Activated CD4-positive, alpha-beta memory T cell treated with anti-CD3 and anti-CD28 coated beads, Interleukin-2, amount 10 ng/mL, durations not matched to agents 7 days and 5 days (primary cell): ENCODE measurements at regions not wholly inside any gene's neighbourhood (a gene's known extent, or its start where the extent isn't known, plus 50 kb on each side); places are given as distances from the start of the nearest gene placed in this dataset.

Experiments used
- CTCF ChIA-PET: fragments of 350-600 bp; sonication (Branson Sonifier 250); formaldehyde crosslinking; loops from one replicate; lab custom pipeline; 2021; ENCODE audit warnings: antibody characterized with exemption, inconsistent platforms; lab: Charles Lee
- POLR2A ChIA-PET: fragments of 350-600 bp; sonication (Branson Sonifier 250); formaldehyde crosslinking; loops from one replicate; lab custom pipeline; 2021; ENCODE audit warnings: antibody characterized with exemption; lab: Charles Lee
- DNase-seq: peaks from one replicate; pipeline ENCODE4 v3.0.0-alpha.2; 2020
- H3K27ac Mint-ChIP-seq: one replicate; pipeline ENCODE4 v1.8.0; 2021; ENCODE audit warnings: mild to moderate bottlenecking, mixed read lengths
- H3K27me3 Mint-ChIP-seq: one replicate; pipeline ENCODE4 v1.8.0; 2021; ENCODE audit warnings: mixed read lengths
- H3K36me3 Mint-ChIP-seq: one replicate; pipeline ENCODE4 v1.8.0; 2021; ENCODE audit warnings: low read depth, mixed read lengths
- H3K4me1 Mint-ChIP-seq: one replicate; pipeline ENCODE4 v1.8.0; 2021; ENCODE audit warnings: mixed read lengths
- H3K4me3 Mint-ChIP-seq: one replicate; pipeline ENCODE4 v1.8.0; 2021; ENCODE audit warnings: mild to moderate bottlenecking, mixed read lengths
- H3K9me3 Mint-ChIP-seq: one replicate; pipeline ENCODE4 v1.8.0; 2021; ENCODE audit warnings: mixed read lengths

DNA sequence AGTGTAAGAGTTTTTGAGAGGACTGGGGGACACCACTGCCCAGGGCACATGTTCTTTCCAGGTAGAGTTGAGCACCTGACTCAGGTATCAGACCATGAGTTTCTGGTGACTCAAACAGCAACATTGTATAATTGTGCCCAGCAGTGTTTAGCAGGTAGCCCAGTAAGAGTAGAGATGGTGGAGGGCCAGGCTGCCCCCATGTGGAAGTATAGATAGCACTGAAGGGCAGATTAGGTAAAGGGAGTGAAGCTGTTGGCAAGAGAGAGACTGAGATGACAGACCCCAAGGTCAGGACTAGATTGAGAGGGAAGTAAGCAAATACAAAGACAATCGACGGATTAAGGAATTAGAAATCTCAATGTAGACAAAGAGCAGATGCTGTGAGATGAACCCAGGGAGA lies 74.6 kb downstream of the TRIM42 start:
- H3K4me1 Mint-ChIP-seq = peaks cover 2% of the 10 kb centered on the region
- H3K27me3 Mint-ChIP-seq = no peaks in the 10 kb centered on the region
- H3K36me3 Mint-ChIP-seq = no peaks in the 10 kb centered on the region
- H3K9me3 Mint-ChIP-seq = no peaks in the 10 kb centered on the region
- H3K4me3 Mint-ChIP-seq = no peak overlapping the region
- CTCF ChIA-PET = no interaction called here
- POLR2A ChIA-PET = no interaction called here
- DNase-seq = no peak
- H3K27ac Mint-ChIP-seq = no peak overlapping the region

DNA sequence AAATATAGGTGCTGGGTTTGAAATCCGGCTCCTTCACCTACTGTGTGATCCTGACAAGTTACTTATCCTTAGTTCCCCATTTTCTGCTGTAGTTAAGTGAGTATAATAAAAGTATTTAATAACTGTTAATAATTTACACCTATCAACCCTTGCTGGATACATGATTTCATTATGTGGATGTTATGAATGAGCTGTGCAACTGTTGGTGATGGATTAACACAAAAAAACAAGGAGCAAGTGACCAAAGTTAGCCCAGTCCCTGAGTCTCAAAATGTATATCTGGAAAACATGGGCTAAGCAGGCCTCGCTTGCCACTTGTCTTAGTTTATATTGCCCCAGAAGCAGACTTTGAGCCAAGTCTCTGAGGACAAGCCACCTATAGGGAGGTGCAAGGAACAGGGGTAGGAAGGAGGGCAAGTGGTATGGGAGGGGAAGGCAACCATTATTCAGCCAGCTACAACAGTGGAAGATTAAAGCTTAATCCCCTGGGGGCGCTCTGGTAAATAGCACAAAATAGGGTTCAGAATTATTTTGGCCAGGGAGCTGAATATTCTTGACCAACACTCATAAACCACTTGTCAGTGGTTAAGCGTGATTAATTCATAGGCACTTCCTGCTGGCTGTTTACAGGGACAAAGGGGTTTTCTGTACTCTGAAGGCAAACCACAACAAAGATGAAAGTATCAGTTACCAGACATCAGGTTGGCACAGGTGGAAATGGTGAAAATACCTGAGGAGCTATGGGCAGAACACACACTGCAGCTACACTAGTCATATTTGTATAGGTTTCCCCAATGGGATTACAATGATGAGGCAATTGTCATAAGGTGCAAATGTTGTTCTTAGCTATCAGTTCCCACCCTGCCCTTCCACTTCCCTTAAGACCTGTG lies 76.2 kb downstream of the TRIM42 start:
- no peak for DNase-seq
- Mint-ChIP-seq H3K4me3 (no peak overlapping the region), H3K4me1 (peaks cover 2% of the 10 kb centered on the region), H3K9me3 (no peaks in the 10 kb centered on the region), H3K27me3 (no peaks in the 10 kb centered on the region), H3K36me3 (no peaks in the 10 kb centered on the region), H3K27ac (no peak overlapping the region)
- ChIA-PET POLR2A (no interaction called here), CTCF (no interaction called here)

DNA sequence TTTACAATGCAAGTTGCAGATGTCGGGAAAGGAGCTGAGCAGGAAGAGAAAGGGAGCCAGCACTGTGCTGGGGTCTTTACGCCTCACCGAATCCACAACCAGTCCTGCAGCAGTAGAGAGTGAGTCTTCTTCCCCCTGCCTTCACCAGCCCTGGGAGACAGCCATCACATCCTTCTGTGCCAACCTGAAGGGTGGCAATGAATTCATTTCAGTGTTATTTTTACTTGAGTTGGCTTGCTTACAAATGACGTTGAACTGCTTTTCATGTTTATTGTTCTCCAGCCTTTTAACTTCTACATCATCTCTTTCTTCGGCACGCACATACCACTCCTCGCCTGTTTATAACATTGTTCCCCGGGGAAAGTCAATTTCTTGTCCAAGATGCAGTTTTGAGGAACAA lies 77.1 kb downstream of the TRIM42 start:
- Mint-ChIP-seq H3K27me3 (no peaks in the 10 kb centered on the region), H3K4me1 (peaks cover 2% of the 10 kb centered on the region), H3K27ac (no peak overlapping the region), H3K36me3 (no peaks in the 10 kb centered on the region), H3K4me3 (no peak overlapping the region), H3K9me3 (no peaks in the 10 kb centered on the region)
- CTCF ChIA-PET = no interaction called here
- DNase-seq = no peak
- POLR2A ChIA-PET = no interaction called here

DNA sequence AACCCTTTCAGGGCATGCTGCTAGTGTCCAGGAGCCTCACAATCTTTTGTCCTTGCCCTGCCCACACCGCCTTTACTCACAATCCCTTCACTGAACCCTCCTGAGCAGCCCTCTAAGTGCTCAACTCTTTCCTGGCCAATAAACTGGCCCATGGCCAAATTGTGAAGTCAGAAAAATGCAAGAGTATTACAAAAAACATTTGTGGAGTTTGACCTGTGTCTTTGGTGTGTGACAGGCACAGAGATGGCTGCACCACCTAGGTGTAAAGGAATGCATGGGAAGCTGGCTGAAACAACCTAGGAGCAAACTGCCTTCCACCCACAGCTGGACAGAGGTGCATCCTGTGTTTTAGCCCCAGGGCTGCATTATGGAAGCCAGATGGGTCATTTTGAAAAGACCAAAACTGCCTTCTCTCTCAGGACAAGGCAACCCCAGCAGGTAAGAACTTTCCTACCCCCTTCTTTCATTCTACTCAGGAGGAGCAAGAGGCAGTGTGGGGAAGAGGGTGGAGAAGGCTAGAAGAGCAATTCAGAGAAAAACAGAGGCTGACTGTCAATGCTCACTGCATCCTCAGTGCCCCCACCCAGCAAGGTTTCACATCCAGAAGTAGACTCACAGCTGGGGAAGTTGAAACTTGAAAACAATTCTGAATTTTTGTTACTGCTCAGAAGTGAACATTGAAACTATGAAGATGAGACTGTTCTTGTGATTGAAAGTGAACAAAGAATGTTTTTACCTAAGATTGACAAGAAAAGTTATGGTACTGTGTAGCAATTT lies 78.6 kb downstream of the TRIM42 start:
- Mint-ChIP-seq H3K36me3 (no peaks in the 10 kb centered on the region), H3K27ac (no peak overlapping the region), H3K27me3 (no peaks in the 10 kb centered on the region), H3K9me3 (no peaks in the 10 kb centered on the region), H3K4me3 (no peak overlapping the region), H3K4me1 (peaks cover 2% of the 10 kb centered on the region)
- CTCF ChIA-PET = no interaction called here
- POLR2A ChIA-PET = no interaction called here
- no peak for DNase-seq

DNA sequence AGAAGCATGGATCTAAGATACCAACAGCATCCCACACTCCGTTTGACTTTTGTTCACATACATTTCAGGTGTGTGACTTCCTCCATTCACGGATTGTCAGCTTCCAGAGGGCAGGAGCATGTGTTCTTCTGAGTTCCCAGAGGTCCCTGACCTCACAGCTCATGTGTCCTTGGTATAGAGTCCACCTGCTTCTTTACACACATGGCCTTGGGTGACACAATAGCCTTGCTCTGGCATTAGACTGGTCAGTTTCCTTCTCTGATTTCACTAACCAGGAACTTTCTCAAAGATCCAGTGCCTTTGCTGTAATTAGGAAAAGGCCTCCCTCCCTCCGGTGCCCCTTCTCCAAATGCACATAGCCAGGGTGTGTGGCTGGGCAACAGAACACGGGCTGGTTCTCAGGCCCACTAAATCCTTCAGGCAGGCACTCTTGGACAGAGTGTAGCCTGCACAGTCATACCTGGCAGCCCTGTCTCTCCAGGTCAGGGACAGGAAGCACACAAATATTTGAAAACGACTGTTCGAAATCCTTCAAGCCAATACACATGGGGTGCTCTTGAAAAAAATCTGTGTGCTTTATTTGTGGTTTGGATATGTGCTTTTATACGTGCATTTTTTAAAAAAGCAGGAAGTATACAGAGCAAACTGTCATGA lies 81.1 kb downstream of the TRIM42 start:
- no peaks in the 10 kb centered on the region for H3K27me3 Mint-ChIP-seq
- no peaks in the 10 kb centered on the region for H3K9me3 Mint-ChIP-seq
- no peaks in the 10 kb centered on the region for H3K36me3 Mint-ChIP-seq
- H3K27ac Mint-ChIP-seq = no peak overlapping the region
- ChIA-PET CTCF (no interaction called here), POLR2A (no interaction called here)
- H3K4me1 Mint-ChIP-seq = peaks cover 2% of the 10 kb centered on the region
- no peak for DNase-seq
- no peak overlapping the region for H3K4me3 Mint-ChIP-seq

DNA sequence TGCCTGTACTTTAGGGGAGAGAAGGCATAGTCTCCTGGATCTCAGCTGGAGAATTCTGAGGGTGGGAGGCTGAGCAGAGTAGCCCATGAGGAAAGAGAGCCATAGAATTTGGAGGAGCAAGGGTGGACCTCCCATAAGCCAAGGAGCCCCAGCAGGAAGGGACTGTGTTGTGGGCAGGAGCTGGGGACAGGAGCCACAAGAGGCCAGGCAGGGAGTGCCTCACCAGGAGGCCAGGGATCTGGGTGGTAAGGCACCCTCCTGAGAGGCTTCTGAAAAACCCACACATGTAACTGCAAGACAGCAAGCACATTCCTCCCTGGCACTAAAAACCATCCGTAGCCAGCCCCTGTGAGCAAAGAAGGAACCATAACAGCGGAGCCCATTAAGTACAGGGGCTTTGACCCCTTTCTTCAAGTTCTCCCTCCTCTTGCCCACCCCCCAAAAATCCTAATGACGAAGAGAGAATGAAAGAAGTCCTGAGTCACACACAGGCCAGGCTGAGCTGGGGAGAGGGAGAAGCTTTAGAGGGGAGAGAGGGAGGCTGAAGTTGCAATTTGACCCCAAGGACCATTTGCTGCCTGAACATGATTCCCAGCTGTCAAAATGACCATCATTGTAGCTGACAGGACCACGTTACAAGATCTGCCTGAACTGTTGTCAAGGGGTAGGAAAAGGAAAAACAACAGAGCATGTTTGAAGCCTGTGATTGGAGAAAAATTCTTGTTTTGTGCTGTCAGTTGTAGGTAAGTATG lies 82.6 kb downstream of the TRIM42 start:
- no peaks in the 10 kb centered on the region for H3K9me3 Mint-ChIP-seq
- no peaks in the 10 kb centered on the region for H3K36me3 Mint-ChIP-seq
- H3K27ac Mint-ChIP-seq = no peak overlapping the region
- peaks cover 4% of the 10 kb centered on the region for H3K27me3 Mint-ChIP-seq
- POLR2A ChIA-PET = no interaction called here
- DNase-seq = no peak
- CTCF ChIA-PET = no interaction called here
- no peak overlapping the region for H3K4me3 Mint-ChIP-seq
- H3K4me1 Mint-ChIP-seq = no peaks in the 10 kb centered on the region

DNA sequence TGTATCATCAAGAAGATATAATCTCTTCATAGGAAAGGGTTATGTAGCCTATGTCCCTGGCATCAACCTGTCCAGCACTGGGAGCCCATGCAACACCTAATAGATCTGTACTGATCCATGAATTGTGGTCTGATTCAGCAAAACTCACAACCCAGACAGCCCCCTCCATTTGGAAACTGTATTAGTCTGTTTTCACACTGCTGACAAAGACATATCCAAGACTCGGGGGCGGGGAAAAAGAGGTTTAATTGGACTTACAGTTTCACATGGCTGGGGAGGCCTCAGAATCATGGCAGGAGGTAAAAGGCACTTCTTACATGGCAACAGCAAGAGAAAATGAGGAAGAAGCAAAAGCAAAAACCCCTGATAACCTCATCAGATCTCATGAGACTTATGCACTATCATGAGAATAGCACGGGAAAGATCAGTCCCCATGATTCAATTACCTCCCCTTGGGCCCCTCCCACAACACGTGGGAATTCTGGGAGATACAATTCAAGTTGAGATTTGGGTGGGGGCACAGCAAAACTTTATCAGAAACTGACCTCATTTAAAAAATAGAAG lies 83.3 kb downstream of the TRIM42 start:
- Mint-ChIP-seq H3K36me3 (no peaks in the 10 kb centered on the region), H3K9me3 (no peaks in the 10 kb centered on the region), H3K4me1 (no peaks in the 10 kb centered on the region), H3K4me3 (no peak overlapping the region), H3K27ac (no peak overlapping the region), H3K27me3 (peaks cover 6% of the 10 kb centered on the region)
- ChIA-PET POLR2A (no interaction called here), CTCF (no interaction called here)
- DNase-seq = no peak

DNA sequence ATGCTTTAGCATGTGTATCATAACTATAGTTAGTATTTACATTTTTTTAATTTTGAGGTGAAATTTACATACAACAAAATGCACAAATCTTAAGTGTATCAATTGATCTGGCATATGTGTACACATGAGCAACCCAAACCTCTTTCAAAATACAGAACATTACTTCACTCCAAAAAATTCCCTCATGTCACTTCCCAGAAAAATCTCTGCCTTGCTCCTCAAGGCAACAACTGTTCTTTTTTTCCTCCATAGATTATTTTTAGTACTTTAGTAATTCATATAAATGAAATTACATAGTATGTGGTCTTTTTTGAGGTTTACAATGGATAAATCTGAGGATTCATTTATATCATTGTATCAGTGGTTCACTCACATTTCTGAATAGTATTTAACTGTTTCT lies 84.9 kb downstream of the TRIM42 start:
- ChIA-PET POLR2A (no interaction called here), CTCF (no interaction called here)
- Mint-ChIP-seq H3K27me3 (peaks cover 6% of the 10 kb centered on the region), H3K36me3 (no peaks in the 10 kb centered on the region), H3K27ac (no peak overlapping the region), H3K4me3 (no peak overlapping the region), H3K4me1 (peaks cover 3% of the 10 kb centered on the region), H3K9me3 (no peaks in the 10 kb centered on the region)
- no peak for DNase-seq

DNA sequence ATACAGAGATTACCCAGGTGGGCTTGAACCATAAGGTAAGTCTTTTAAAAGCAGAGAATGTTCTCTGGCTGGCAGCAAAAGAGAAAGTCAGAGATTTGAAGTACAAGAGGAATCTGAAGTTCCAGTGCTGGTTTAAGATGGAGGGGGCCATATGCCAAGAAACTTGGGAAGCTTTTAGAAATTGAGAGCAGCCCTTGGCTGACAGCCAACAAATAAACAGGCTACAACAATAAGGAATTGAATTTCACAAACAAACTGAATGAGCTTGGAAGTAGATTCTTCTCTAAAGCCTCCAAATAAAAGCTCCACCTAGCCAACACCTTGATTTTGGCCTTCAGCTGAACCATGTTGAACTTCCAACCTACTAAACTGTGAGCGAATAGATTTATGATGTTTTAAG lies 85.7 kb downstream of the TRIM42 start:
- CTCF ChIA-PET = no interaction called here
- DNase-seq = no peak
- Mint-ChIP-seq H3K36me3 (no peaks in the 10 kb centered on the region), H3K9me3 (no peaks in the 10 kb centered on the region), H3K4me3 (no peak overlapping the region), H3K27ac (no peak overlapping the region), H3K4me1 (peaks cover 3% of the 10 kb centered on the region), H3K27me3 (peaks cover 6% of the 10 kb centered on the region)
- POLR2A ChIA-PET = no interaction called here

DNA sequence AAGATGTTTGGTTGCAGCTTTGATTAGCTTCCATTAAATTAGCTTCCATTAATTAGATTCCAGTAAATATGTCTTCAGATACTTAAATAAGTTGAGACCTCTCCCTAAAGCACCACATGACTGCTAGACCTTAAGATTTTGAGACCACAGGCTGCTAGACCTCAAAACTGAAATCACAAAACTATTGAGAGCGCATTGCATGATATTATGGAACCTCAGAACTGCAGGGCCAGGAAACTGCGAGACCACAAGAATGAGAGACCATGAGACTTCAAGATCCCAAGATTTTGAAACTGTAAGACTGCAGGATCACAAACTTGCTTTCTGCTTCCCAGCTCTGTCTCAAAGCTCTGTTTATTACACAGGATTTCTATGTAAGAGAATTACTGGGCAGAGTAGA lies 87.4 kb downstream of the TRIM42 start:
- DNase-seq = no peak
- Mint-ChIP-seq H3K36me3 (no peaks in the 10 kb centered on the region), H3K4me1 (peaks cover 3% of the 10 kb centered on the region), H3K4me3 (no peak overlapping the region), H3K9me3 (no peaks in the 10 kb centered on the region), H3K27me3 (peaks cover 6% of the 10 kb centered on the region), H3K27ac (no peak overlapping the region)
- POLR2A ChIA-PET = no interaction called here
- CTCF ChIA-PET = no interaction called here

DNA sequence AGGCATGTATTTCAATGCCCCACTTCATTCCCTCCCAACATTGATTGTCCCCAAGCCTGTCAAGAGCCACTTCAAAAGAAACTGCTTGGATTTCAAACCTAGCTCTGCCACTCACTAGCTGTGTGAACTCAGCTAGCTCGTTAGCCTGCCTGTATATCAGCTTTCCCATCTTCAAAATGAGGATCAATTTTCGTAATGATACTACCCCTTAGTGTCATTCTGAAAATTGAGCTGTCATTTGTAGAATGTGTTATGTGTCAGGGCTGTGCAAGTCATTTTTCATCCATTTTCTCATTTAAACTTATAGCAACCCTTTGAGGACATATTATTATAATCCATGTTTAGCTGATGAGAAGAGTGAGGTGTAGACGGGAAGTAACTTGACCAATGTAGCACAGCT lies 88.6 kb downstream of the TRIM42 start:
- Mint-ChIP-seq H3K36me3 (no peaks in the 10 kb centered on the region), H3K9me3 (no peaks in the 10 kb centered on the region), H3K4me1 (peaks cover 3% of the 10 kb centered on the region), H3K4me3 (no peak overlapping the region), H3K27ac (no peak overlapping the region), H3K27me3 (peaks cover 9% of the 10 kb centered on the region)
- DNase-seq = no peak
- ChIA-PET CTCF (no interaction called here), POLR2A (no interaction called here)

DNA sequence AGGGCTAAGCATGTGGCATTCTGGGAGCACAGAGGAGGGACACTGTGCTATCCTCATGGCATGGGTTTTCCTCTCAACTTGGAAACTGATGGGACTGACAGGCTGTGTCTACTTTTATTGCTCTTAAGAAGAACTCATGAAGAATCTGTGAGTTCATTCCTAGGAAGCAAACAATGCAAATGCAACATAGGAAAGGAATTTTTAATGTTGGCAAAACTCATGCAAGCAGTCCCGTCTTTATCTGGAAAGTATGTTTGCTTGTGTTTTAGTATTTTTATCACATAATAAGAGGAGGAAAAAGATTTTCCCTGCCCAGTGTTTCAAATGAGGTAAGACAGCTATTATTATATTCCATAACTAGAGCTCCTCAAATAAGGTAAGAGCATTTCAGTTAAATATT lies 89.7 kb downstream of the TRIM42 start:
- H3K9me3 Mint-ChIP-seq = no peaks in the 10 kb centered on the region
- H3K4me1 Mint-ChIP-seq = peaks cover 3% of the 10 kb centered on the region
- H3K4me3 Mint-ChIP-seq = no peak overlapping the region
- ChIA-PET CTCF (no interaction called here), POLR2A (no interaction called here)
- no peak overlapping the region for H3K27ac Mint-ChIP-seq
- peaks cover 9% of the 10 kb centered on the region for H3K27me3 Mint-ChIP-seq
- no peaks in the 10 kb centered on the region for H3K36me3 Mint-ChIP-seq
- no peak for DNase-seq

DNA sequence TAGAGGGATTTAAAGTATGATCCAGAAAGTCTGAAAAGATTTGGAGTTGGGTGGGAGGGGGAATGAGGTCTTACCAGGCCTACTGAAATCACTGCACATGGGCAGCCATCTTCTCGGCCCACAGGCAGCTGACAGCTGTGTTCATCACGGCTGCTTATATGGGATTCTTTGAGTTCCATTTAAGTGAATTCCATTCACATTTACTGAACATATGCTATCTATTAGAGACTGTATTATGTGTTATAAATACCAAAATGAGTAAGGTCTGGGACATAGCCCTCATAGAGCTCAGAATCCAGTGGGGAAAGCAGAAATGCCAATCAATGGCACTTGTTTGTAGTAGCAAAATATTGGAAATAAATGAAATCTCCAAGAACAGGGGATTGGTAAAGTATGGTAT lies 91.1 kb downstream of the TRIM42 start:
- H3K27me3 Mint-ChIP-seq = peaks cover 9% of the 10 kb centered on the region
- POLR2A ChIA-PET = no interaction called here
- H3K9me3 Mint-ChIP-seq = no peaks in the 10 kb centered on the region

More for the DNA sequence above, 91.1 kb downstream of the TRIM42 start:
- H3K4me1 Mint-ChIP-seq = peaks cover 3% of the 10 kb centered on the region
- H3K4me3 Mint-ChIP-seq = no peak overlapping the region
- H3K27ac Mint-ChIP-seq = no peak overlapping the region
- H3K36me3 Mint-ChIP-seq = no peaks in the 10 kb centered on the region
- no peak for DNase-seq
- CTCF ChIA-PET = no interaction called here
